HCT116 (cell line): ENCODE measurements at regions not wholly inside any gene's neighbourhood (a gene's known extent, or its start where the extent isn't known, plus 50 kb on each side); places are given as distances from the start of the nearest gene placed in this dataset.

Experiments used
- ATAC-seq: fragments of 200-7000 bp; cut with Tn5 transposase; 2 replicates; pipeline ENCODE4 v1.9.1; 2020; ENCODE audit warnings: mild to moderate bottlenecking, moderate library complexity
- BruUV-seq: library from RNA; stranded (reverse); fragments of 400-500 nt; replicated peaks from 2 replicates; lab custom pipeline; 2021; lab: Mats Ljungman, UMichigan
- CTCF ChIA-PET: fragments of 300-600 bp; sonication (Branson Sonifier 250); formaldehyde crosslinking; loops from one replicate; lab custom pipeline; 2021; ENCODE audit warnings: antibody characterized with exemption; lab: Charles Lee
- POLR2A ChIA-PET: fragments of 300-600, 350-600 bp; sonication (Branson Sonifier 250); formaldehyde crosslinking; loops from one replicate; lab custom pipeline; 2021; ENCODE audit warnings: antibody characterized with exemption; lab: Charles Lee
- RAD21 ChIA-PET, 2 experiments: fragments of 300-600 bp; sonication (Branson Sonifier 250); formaldehyde crosslinking; loops; one replicate each; lab custom pipeline; 2023; ENCODE audit warnings: low total read pairs in 2 of 2; ENCODE audit not compliant: uncharacterized antibody in 2 of 2, unreplicated experiment in 2 of 2, low non-redundant PET in 1 of 2; lab: Charles Lee
- DNase-seq: peaks from one replicate; pipeline ENCODE4 v3.0.0-alpha.2; 2010; ENCODE audit warnings: low read depth, low spot score
- H2AFZ ChIP-seq: fragments of 200-600 bp; shearing (Covaris generic), sonication (generic); 2 replicates; pipeline ENCODE4 v1.6.1; 2017; ENCODE audit warnings: low read depth, mixed run types, mixed read lengths, antibody characterized with exemption, low read length; ENCODE audit not compliant: poor library complexity, severe bottlenecking
- H3K27ac ChIP-seq: 2 replicates; pipeline ENCODE4 v1.5.1; 2012; ENCODE audit warnings: low read depth, low read length
- H3K27me3 ChIP-seq: fragments of 200-600 bp; sonication (generic); 2 replicates; pipeline ENCODE4 v1.6.1; 2016; ENCODE audit warnings: mixed run types, low read length, mixed read lengths; ENCODE audit not compliant: insufficient read depth
- H3K36me3 ChIP-seq, 2 experiments: fragments of 200-500 bp in 1 of 2; fragments of 200-600 bp in 1 of 2; sonication (Bioruptor generic) in 1 of 2; sonication (generic) in 1 of 2; 2 replicates each; pipeline versions ENCODE4 v1.5.1 to v1.6.1; 2014 to 2016; ENCODE audit warnings: low read length in 2 of 2, inconsistent platforms in 1 of 2, mixed read lengths in 1 of 2, mixed run types in 1 of 2; ENCODE audit not compliant: insufficient read depth in 2 of 2, control insufficient read depth in 1 of 2
- H3K4me1 ChIP-seq, 2 experiments: fragments of 200-600 bp in 1 of 2; sonication (generic) in 1 of 2; 2 replicates each; pipeline versions ENCODE4 v1.5.1 to v1.6.1; 2012 to 2017; ENCODE audit warnings: low read length in 2 of 2, inconsistent platforms in 1 of 2, mild to moderate bottlenecking in 1 of 2, mixed read lengths in 1 of 2, mixed run types in 1 of 2, moderate library complexity in 1 of 2; ENCODE audit not compliant: insufficient read depth in 2 of 2, control insufficient read depth in 1 of 2
- H3K4me2 ChIP-seq: fragments of 200-600 bp; sonication (generic); 2 replicates; pipeline ENCODE4 v1.6.1; 2017; ENCODE audit warnings: mixed run types, low read length, mixed read lengths
- H3K4me3 ChIP-seq, 2 experiments: fragments of 200-600 bp in 1 of 2; sonication (generic) in 1 of 2; replicated peaks in 1 of 2; 2 replicates each; pipeline ENCODE4 v1.5.1; 2011 to 2016; ENCODE audit warnings: low read length in 2 of 2, control low read depth in 1 of 2, low read depth in 1 of 2, mild to moderate bottlenecking in 1 of 2, mixed read lengths in 1 of 2, mixed run types in 1 of 2
- H3K79me2 ChIP-seq: fragments of 200-600 bp; sonication (generic); 2 replicates; pipeline ENCODE4 v1.6.1; 2017; ENCODE audit warnings: mild to moderate bottlenecking, mixed run types, low read length, moderate library complexity, mixed read lengths; ENCODE audit not compliant: insufficient read depth
- H3K9ac ChIP-seq: fragments of 200-600 bp; sonication (generic); 2 replicates; pipeline ENCODE4 v1.6.1; 2016; ENCODE audit warnings: low read length, mixed read lengths
- H3K9me2 ChIP-seq: fragments of 200-600 bp; sonication (generic), shearing (Covaris generic); 2 replicates; pipeline ENCODE4 v1.6.1; 2017; ENCODE audit warnings: mixed run types, mild to moderate bottlenecking, moderate library complexity; ENCODE audit not compliant: insufficient read depth
- H3K9me3 ChIP-seq, 2 experiments: fragments of 200-500 bp in 1 of 2; fragments of 200-600 bp in 1 of 2; sonication (Bioruptor generic) in 1 of 2; sonication (generic) in 1 of 2; 2 replicates each; pipeline ENCODE4 v1.6.1; 2014 to 2017; ENCODE audit warnings: low read length in 2 of 2, mixed read lengths in 2 of 2, inconsistent platforms in 1 of 2, low read depth in 1 of 2, mild to moderate bottlenecking in 1 of 2, mixed run types in 1 of 2, moderate library complexity in 1 of 2; ENCODE audit not compliant: control insufficient read depth in 1 of 2, insufficient read depth in 1 of 2
- H4K20me1 ChIP-seq: fragments of 200-600 bp; sonication (generic), shearing (Covaris generic); 2 replicates; pipeline ENCODE4 v1.6.1; 2017; ENCODE audit warnings: mixed run types, mild to moderate bottlenecking, moderate library complexity; ENCODE audit not compliant: insufficient read depth
- CBX3 ChIP-seq: IDR thresholded peaks from 2 replicates; pipeline ENCODE4 v1.6.1; 2012; ENCODE audit warnings: low read depth
- CEBPB ChIP-seq: IDR thresholded peaks from 2 replicates; pipeline ENCODE4 v1.6.1; 2012; ENCODE audit warnings: low read depth
- EGR1 ChIP-seq: IDR thresholded peaks from 2 replicates; pipeline ENCODE4 v1.6.1; 2012; ENCODE audit warnings: low read depth
- ELF1 ChIP-seq: IDR thresholded peaks from 2 replicates; pipeline ENCODE4 v1.6.1; 2012; ENCODE audit warnings: low read depth, borderline replicate concordance
- EZH2phosphoT487 ChIP-seq: fragments of 200-600 bp; IDR thresholded peaks from 2 replicates; pipeline ENCODE4 v1.6.1; 2018; ENCODE audit warnings: antibody characterized with exemption, borderline replicate concordance
- FOSL1 ChIP-seq: IDR thresholded peaks from 2 replicates; pipeline ENCODE4 v1.6.1; 2012; ENCODE audit warnings: low read depth
- JUND ChIP-seq: IDR thresholded peaks from 2 replicates; pipeline ENCODE4 v1.6.1; 2012
- POLR2A ChIP-seq: IDR thresholded peaks from 2 replicates; pipeline ENCODE4 v1.7.0; 2011; ENCODE audit warnings: borderline replicate concordance; ENCODE audit not compliant: insufficient read depth, insufficient read length; ENCODE audit errors: extremely low read depth
- POLR2AphosphoS5 ChIP-seq: IDR thresholded peaks from 2 replicates; pipeline ENCODE4 v1.6.1; 2011; ENCODE audit warnings: mild to moderate bottlenecking, low read depth, low read length, moderate library complexity
- RAD21 ChIP-seq: IDR thresholded peaks from 2 replicates; pipeline ENCODE4 v1.6.1; 2012; ENCODE audit warnings: low read depth, mild to moderate bottlenecking
- SIN3A ChIP-seq: IDR thresholded peaks from 2 replicates; pipeline ENCODE4 v1.6.1; 2012; ENCODE audit warnings: low read depth
- SP1 ChIP-seq: IDR thresholded peaks from 2 replicates; pipeline ENCODE4 v1.6.1; 2012; ENCODE audit warnings: low read depth
- SRF ChIP-seq: IDR thresholded peaks from 2 replicates; pipeline ENCODE4 v1.6.1; 2012; ENCODE audit warnings: low read depth
- YY1 ChIP-seq: IDR thresholded peaks from 2 replicates; pipeline ENCODE4 v1.6.1; 2011; ENCODE audit warnings: low read length, low read depth, moderate library complexity, mild to moderate bottlenecking; ENCODE audit not compliant: insufficient replicate concordance; ENCODE audit errors: extremely low read depth
- intact Hi-C: fragments of 100-400 bp; cut with micrococcal nuclease; formaldehyde crosslinking; loops from 2 replicates; pipeline ENCODE4 v1.10.0; 2022
- TF ChIP-seq, protein P1 (sequence below): IDR thresholded peaks from 2 replicates; pipeline ENCODE4 v1.6.1; 2012
- TF ChIP-seq, protein P2 (sequence below): IDR thresholded peaks from 2 replicates; pipeline ENCODE4 v1.6.1; 2012
- TF ChIP-seq, protein P3 (sequence below): IDR thresholded peaks from 2 replicates; pipeline ENCODE4 v1.6.1; 2011; ENCODE audit warnings: mild to moderate bottlenecking, low read length, moderate library complexity; ENCODE audit not compliant: insufficient replicate concordance; ENCODE audit errors: extremely low read depth

DNA sequence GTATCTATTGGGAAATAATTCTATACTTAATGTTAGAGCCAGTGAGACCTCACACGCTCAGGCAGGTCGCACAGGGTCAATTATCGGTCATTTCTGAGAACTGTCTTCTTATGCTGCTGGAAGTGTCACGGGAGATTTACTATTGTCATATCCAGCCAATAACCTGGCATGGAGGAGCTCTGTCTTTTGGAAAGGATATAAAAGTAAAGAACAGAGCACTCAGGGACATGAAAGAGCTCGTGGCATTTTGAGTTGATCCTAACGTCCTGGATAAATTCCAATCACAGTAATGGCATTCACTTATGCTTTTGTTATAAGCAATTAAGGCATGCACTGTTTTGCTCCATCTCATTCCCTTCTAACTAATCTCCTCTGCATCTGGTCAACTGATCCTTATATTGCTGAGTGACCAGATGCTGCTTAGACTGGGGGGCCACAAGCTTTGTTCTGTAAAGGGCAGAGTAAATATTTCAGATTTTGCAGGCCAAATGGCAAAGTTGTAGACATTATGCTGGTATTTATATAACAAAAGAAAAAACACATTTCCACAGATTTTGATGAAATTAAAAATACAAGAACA, 453.5 kb upstream of the SMIM21 start:
- Histone ChIP-seq H3K27me3 (no peaks in the 10 kb centered on the region), H3K36me3 (no peaks in the 10 kb centered on the region), H4K20me1 (no peaks in the 10 kb centered on the region), H3K4me3 (no peak overlapping the region), H2AFZ (no peak overlapping the region), H3K27ac (no peak overlapping the region), H3K79me2 (no peaks in the 10 kb centered on the region), H3K9ac (no peak overlapping the region)
- intact Hi-C loops, result no loop called here
- no peak for DNase-seq
- no TSS peak for BruUV-seq
- no peak for ATAC-seq
- RAD21 ChIA-PET, result no interaction called here
- no peak for TF ChIP-seq SRF
- no peak for TF ChIP-seq SIN3A
- TF ChIP-seq FOSL1, result no peak
- TF ChIP-seq SP1, result no peak
- TF ChIP-seq, protein P1, sequence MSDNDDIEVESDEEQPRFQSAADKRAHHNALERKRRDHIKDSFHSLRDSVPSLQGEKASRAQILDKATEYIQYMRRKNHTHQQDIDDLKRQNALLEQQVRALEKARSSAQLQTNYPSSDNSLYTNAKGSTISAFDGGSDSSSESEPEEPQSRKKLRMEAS, result no peak
- TF ChIP-seq, protein P2, sequence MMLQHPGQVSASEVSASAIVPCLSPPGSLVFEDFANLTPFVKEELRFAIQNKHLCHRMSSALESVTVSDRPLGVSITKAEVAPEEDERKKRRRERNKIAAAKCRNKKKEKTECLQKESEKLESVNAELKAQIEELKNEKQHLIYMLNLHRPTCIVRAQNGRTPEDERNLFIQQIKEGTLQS, result no peak
- TF ChIP-seq EZH2phosphoT487, result no peak
- TF ChIP-seq CEBPB, result no peak
- no peak for TF ChIP-seq YY1
- TF ChIP-seq, protein P3, sequence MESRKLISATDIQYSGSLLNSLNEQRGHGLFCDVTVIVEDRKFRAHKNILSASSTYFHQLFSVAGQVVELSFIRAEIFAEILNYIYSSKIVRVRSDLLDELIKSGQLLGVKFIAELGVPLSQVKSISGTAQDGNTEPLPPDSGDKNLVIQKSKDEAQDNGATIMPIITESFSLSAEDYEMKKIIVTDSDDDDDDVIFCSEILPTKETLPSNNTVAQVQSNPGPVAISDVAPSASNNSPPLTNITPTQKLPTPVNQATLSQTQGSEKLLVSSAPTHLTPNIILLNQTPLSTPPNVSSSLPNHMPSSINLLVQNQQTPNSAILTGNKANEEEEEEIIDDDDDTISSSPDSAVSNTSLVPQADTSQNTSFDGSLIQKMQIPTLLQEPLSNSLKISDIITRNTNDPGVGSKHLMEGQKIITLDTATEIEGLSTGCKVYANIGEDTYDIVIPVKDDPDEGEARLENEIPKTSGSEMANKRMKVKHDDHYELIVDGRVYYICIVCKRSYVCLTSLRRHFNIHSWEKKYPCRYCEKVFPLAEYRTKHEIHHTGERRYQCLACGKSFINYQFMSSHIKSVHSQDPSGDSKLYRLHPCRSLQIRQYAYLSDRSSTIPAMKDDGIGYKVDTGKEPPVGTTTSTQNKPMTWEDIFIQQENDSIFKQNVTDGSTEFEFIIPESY, result no peak
- TF ChIP-seq JUND, result no peak
- no peak for TF ChIP-seq POLR2A
- no peak for TF ChIP-seq ELF1
- TF ChIP-seq EGR1, result no peak
- TF ChIP-seq RAD21, result no peak
- no peak for TF ChIP-seq CBX3
- TF ChIP-seq POLR2AphosphoS5, result no peak
- TF ChIP-seq, all 23 proteins: peak for 0
- Histone ChIP-seq H3K9me2 (no peaks in the 10 kb centered on the region), H3K9me3 (no peaks in the 10 kb centered on the region), H3K4me2 (no peak overlapping the region), H3K4me1 (no peaks in the 10 kb centered on the region)
- ChIA-PET CTCF (no interaction called here), POLR2A (no interaction called here)
